GM19035 (cell line): ENCODE measurements at regions not wholly inside any gene's neighbourhood (a gene's known extent, or its start where the extent isn't known, plus 50 kb on each side); places are given as distances from the start of the nearest gene placed in this dataset.

ENCODE experiments used
- ATAC-seq: cut with Tn5 transposase; IDR thresholded peaks from one replicate; pipeline ENCODE4 v1.9.1; 2021; ENCODE audit not compliant: unreplicated experiment

DNA sequence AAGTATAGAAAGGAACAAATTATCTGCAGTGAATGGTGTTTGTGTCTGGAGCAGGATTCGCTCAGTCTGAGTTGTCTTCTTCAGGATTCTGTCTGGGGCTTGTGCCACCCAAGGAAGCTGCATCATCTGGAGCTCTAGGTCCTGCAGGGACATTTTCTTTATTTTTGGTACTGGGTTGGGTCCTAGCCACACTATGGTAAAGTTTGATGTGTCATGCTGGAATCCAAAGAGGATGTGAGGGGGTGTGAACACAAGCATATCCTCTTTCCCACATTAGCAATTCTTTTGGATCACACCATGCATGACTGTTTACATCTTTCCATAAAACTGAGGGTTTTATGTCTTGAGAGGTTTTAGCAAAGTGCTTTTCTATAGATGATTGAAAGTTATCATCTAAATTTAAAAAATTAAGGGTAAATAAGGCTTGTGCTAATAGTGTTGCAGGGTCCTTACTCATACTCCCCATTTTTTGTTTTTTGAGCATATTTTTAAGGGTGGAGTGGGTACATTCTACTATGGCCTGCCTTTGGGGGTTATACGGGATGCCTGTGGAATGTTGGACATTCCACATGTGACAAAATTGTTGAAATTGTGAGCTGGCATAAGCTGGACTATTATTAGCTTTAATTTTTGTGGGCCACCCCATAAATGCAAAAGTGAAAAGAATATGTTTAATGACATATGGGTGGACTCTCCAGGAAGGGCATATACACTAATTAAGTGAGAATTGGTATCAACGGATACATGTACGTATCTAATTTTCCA is 152.0 kb upstream of the HMCN1 start:
- ATAC-seq: no peak

DNA sequence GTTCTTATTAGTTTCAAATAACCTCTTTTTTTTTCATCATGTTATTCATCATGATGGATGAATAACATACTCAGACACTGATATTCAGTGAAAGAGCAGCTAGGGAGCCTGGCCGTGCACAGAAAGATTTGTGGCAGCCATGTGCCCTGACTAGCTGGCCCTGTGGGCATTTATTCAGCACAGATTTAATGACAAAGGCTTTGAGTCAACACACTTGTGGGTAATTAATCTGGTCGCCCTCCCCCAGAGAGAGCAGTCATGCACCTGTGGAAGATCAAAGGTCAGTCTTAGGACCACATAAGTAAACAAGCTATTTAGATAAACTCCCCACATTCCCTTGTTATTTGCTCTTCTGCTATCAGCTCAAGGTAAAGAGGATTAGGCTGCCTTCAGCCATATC is 153.2 kb upstream of the HMCN1 start:
- no peak for ATAC-seq

DNA sequence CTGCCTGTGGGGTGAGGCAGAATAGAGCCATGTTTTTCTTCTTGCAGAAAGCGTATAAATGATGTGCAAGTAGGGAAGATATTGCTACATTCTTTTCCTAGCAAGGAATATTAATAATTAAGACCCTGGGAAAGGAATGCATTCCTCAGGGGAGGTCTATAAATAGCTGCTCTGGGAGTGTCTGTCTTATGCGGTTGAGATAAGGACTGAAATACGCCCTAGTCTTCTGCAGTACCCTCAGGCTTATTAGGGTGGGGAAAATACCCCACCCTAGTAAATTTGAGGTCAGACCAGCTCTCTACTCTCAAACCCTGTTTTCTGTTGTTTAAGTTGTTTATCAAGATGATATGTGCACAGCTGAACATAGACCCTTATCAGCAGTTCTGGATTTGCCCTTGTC is 155.9 kb upstream of the HMCN1 start:
- ATAC-seq: no peak

- no peak for ATAC-seq
These were observed 159.9 kb upstream of the HMCN1 start for GRCh38 chr1:185574139-185574875.

- no peak for ATAC-seq
These were observed 160.5 kb upstream of the HMCN1 start for GRCh38 chr1:185573677-185574076.

- no peak for ATAC-seq
These were observed 161.0 kb upstream of the HMCN1 start for GRCh38 chr1:185573162-185573561.

GRCh38 chr1:185570962-185571361 is 163.2 kb upstream of the HMCN1 start:
- ATAC-seq: no peak

GRCh38 chr1:185568155-185569123 is 165.8 kb upstream of the HMCN1 start:
- no peak for ATAC-seq

DNA sequence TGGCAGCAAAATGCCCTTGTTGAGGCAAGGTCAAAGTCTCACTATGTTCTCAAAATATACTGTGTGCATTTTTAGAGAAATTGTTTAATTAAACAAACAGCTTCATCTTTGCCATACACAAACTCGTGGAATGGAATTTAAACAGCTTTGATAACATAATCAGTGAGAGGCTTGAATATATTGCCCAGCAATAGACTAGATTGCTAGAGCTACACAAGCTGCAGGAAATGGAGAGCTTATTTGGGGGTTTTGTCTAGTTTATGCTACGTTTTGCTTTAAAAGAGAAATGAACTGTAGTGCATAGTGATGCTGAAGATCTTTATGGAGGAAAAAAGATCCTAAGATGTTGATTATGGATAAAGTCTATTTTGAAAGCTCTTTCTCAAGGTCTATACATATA is 166.8 kb upstream of the HMCN1 start:
- ATAC-seq: no peak

DNA sequence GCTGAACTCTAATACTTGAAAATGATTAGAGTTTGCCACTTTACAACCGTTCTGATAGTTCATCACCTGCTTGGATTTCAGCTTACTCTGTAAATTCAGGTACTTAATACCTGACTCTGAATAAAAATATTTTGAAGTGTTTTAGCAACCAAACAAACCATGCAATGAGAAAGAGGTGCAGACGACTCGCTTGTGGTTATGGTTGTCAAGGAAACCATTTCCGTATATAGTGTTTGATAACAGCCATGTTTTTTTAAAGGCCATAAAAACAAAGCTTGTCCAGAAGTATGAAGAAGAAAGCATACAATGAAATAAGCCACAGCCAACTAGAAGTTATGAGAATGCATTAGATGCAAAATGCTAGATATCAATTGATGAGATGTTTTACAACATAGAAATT is 167.2 kb upstream of the HMCN1 start:
- no peak for ATAC-seq

DNA sequence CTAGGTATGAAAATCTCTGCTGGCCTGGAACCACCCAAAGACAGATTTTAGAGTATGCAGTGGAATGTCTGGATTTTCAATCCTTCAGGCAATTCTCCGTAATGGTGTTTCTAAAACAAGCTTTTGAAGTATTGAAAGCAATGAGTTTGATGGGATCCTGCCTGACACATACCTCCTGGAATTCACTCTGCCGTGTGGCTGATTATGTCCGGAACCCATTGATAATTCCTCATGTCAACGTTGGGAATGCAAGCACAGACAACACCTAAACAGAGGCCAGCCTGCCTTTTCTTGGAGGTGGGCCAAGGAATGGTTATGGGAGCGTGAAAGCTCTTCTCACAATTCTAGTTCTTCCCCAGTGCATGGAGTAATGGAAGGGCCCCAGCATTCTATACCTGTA is 168.9 kb upstream of the HMCN1 start:
- no peak for ATAC-seq

DNA sequence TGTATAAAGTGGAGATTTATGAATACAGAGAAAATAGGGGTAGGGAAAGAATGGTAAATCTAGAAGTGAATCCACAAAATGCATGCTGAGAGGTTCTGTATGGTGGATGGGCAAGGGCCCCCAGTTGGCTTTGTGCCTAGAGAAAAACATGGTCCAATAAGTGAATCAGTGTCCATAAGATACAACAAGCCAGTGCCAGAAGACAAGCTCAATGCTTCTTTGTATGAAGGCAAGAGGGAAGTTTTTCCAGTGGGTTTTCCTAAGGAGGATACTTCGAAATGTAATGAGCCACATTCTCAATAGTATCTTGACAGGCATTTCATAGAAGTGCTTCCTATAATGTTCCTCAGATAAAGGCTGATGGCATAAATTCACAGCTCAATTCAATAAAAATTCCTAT is 169.4 kb upstream of the HMCN1 start:
- ATAC-seq: no peak

GRCh38 chr1:185562461-185563359 is 171.5 kb upstream of the HMCN1 start:
- ATAC-seq: no peak

- ATAC-seq: no peak
These were observed 172.6 kb upstream of the HMCN1 start for GRCh38 chr1:185561629-185562028.

DNA sequence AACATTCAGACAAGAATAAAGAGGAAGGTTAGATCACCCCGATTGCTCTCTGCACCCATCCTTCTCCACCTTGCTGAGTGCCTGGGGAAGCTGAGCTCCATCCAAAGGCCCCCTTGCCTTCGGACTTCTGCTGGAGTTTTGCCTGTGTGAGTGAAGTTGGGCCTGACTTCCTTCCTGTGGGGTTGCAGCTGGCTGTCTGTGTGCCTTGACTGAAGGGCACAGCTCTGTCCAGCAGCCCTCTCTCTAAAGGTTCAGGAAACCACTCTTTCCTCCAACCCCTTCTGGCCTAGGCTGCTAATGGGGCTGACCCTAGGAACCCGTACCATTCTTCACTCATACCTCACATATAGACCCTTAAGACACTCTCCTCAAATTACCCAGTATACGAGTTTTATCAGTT is 173.4 kb upstream of the HMCN1 start:
- ATAC-seq: no peak

DNA sequence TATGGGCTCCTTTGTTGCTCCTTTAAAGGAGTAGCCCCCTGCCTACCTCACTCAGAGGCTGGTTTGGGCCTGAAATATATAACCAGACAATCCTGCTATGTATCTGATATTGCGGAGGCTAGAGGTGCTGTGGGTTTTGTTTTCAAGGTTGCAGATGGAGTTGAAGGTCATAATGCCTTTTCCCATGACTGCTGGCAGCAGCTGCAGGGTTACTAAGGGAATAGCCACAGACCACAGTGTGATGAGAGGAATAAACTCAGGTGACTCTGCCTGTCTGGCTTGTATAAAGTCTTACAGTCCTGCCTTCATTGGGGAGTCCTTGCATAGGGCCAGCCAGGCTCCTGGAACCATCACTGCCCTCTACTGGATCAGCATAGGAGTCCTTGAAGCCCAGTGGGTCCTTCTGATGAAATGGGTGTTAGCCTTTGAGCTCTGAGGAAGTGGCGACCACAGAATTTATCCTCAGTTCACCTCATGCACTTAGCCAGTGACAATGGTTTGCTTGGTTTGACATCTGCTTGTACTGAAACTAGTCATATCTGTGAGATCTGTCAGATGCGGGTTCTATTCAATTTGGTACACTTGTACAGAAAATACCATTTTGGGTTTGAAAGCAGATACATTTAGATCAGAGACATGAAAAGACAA is 174.4 kb upstream of the HMCN1 start:
- peak; percentile 97 for ATAC-seq

DNA sequence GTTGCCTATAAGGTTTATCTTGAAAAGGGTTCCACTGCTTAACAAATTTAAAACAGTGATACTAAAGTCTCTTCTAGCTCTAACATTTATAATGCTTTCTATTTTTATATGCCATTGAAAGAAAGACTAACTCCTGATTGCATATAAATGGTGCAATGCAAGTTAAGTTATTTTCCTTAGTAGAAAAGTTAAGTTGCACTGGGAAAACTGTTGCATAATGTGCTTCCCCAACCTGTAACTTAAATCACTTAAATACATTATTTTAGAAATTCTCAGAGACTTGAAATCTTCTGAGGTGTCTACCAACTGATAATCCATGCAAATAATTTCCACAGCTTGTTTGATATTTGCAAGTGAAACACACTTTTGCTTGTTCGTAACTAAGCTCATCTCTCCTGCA is 175.0 kb upstream of the HMCN1 start:
- no peak for ATAC-seq

GRCh38 chr1:185556561-185556960 is 177.6 kb upstream of the HMCN1 start:
- ATAC-seq: no peak

GRCh38 chr1:185555743-185556142 is 178.4 kb upstream of the HMCN1 start:
- no peak for ATAC-seq

- no peak for ATAC-seq
These were observed 183.2 kb upstream of the HMCN1 start for GRCh38 chr1:185551008-185551407.
